NCI-H82 (cell line): ENCODE measurements at regions not wholly inside any gene's neighbourhood (a gene's known extent, or its start where the extent isn't known, plus 50 kb on each side); places are given as distances from the start of the nearest gene placed in this dataset.
"Not testable (repeated sequence)": the region's sequence is repeated elsewhere in the genome, so short reads cannot be mapped to it uniquely, and the experiment has no call there.

Experiments
- DNase-seq: peaks from one replicate; lab custom pipeline; 2025; lab: John Stamatoyannopoulos, UW

DNA sequence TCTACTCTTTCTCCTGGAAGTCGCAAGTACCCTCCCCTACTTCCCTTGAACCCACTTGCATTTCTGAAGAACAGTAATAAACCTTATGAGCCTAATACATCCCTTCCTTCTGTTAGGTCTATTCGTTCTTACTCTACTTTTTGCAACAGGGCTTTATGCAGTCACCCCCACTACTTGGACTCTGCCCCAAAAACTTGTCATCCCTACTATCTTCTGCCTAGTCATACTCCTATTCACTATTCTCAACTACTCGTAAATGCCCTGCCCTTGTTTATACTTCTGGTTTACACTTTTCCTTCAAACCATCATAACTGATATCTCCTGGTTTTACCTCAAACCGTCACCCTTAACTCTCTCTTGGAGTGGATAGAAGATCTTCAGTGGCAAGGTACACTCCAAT is 55.2 kb upstream of the SLIT2 start:
- DNase-seq: no peak

- no peak for DNase-seq
These were observed 56.4 kb upstream of the SLIT2 start for GRCh38 chr4:20195071-20195885.

DNA sequence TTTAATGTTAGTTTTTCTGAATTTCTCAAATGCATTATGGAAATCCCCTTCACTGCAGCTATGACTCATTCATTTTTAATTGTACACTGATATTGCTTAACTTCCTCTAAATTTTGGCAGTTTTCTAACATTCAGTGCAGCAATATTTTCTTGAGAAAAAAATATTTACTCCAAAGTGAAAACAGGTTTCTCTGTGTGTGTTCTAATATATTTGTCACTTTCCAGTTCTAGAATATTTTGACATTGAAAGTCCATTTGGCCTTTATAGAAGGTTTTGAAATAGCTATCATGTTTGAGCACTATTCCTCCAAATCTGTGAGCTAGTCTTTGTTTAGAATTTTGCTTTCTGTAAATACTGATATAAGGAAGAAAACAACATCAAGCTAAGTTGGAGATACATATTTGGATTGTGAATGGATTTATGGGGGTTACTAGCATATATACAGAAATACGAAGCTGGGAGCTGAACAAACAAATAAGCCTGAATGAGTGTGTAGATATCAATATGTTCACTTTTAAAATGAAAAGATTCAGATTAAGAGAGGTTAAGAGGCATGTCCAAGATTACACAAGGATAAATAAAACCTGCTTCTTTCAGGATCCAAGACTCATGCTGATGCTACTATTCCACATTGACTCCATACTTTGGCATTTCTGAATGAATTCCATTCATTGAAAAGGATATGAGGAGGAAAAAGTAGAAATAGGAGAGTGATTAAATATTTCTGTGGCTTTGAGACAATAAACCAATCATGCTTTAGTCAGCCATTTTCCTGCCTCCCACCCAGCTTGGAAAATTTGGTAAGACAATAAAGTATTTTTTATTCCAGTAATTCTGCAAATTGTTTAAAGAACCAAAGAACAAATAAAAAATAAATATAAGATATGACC is 57.3 kb upstream of the SLIT2 start:
- no peak for DNase-seq

GRCh38 chr4:20193141-20193936 is 58.4 kb upstream of the SLIT2 start:
- no peak for DNase-seq

- DNase-seq: no peak
These were observed 59.0 kb upstream of the SLIT2 start for GRCh38 chr4:20192736-20193135.

GRCh38 chr4:20185103-20185502 is 66.6 kb upstream of the SLIT2 start:
- no peak for DNase-seq

GRCh38 chr4:20183131-20183530 is 68.6 kb upstream of the SLIT2 start:
- DNase-seq: not testable (repeated sequence)

DNA sequence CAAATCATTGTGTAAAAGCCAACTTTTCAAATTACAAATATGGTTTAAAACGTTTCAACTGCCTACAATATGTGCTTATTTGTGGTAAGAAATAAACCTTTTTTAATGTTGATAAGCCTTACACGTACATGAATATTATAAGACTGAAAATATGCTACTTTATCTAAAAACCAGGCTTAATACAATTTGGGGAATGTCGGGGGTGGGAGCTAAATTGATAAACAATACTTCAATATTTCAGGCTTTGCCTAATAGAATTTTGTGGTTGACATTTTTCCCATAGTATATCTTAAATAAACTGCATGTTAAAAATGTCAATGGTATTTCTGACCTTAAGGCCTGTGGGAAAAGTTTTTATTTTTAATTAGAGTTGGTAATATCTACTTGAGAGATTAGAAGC is 69.8 kb upstream of the SLIT2 start:
- DNase-seq: no peak

DNA sequence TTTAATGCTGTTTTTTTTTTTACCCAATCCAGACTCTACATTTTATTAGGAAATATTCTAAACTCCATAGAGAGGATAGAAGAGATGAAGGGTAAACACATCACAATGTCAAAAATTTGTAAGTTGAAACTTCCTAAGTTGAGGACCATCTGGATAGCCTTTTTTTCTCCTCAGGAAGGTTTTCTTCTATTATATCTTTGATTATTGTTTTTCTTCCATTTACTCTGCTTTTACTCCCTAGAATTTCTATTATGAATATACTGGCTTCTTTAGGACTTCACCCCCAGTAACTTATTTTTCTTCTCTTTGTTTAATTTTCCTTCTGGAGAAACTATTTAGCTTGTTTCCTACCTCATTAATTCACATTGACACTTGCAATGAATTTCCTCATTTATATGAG is 71.2 kb upstream of the SLIT2 start:
- DNase-seq: no peak

DNA sequence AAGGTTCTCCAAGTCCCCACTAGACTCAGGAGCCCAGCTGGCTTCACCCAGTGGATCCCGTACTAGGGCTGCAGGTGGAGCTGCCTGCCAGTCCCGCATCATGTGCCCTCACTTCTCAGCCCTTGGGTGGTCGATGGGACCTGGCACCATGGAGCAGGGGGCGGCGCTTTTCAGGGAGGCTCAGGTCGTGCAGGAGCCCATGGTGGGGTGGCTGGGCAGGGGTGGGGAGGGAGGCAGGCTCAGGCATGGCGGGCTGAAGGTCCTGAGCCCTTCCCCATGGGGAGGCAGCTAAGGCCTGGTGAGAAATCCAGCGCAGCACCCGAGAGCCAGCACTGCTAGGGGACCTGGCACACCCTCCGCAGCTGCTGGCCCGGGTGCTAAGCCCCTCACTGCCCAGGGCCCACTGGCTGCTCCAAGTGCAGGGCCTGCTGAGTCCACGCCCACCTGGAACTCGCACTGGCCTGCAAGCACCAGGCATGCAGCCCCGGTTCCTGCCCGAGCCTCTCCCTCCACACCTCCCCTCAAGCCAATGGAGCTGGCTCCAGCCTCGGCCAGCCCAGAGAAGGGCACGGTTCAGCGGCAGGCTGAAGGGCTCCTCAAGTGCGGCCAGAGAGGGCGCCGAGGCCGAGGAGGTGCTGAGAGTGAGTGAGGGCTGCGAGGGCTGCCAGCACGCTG is 72.7 kb upstream of the SLIT2 start:
- DNase-seq: no peak

DNA sequence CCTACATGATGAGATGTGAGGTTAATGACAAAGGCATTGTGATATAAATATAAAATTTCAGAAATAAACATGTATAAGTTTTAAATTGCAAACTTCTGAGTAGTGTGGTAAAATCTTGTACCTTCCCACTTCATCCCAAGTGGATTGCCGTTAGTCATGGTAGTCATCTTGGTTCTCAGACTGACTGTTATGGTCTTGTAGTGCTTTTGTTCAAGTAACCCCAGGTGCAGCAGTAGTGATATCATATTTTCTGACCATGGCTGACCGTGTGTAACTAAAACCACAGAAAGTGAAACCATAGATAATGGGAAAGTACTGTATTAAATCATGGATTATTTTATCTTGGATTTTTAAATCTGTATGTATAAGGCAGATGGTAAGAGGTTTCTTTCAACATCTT is 74.8 kb upstream of the SLIT2 start:
- DNase-seq: no peak

DNA sequence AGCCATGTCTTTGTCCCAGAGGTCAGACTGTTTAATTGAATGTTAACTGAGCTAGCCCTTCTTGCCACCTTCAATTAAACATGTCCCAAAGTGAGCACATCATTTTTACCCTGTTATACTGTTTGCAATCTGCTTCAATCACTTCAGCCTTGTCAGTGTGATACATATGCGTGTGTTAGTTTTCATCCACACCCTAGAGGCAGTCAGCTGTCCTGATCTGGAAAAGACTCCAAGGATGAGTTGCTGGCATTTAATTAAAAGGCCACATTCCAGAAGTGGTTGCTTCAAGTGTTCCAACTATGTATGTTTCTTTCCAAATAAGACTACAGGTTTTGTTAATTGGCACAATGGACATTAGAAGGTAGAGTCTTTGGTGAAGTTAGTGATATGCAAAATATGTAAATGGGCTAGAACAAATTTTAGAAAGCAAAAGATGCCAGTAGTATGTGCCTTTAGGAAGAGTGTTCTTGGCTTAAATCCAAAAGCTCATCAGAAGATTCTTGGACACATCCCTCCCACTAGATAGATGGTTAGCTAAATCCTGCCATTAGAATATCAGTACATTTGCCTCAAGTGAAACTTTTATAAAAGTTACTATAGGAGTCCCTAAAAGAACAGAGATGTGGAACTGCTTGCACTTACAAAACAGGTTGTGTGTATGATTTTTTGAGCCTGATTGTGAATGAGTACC is 79.5 kb upstream of the SLIT2 start:
- peak; percentile 9 for DNase-seq

- peak; percentile 24 for DNase-seq
These were observed 85.2 kb upstream of the SLIT2 start for GRCh38 chr4:20166544-20166943.

DNA sequence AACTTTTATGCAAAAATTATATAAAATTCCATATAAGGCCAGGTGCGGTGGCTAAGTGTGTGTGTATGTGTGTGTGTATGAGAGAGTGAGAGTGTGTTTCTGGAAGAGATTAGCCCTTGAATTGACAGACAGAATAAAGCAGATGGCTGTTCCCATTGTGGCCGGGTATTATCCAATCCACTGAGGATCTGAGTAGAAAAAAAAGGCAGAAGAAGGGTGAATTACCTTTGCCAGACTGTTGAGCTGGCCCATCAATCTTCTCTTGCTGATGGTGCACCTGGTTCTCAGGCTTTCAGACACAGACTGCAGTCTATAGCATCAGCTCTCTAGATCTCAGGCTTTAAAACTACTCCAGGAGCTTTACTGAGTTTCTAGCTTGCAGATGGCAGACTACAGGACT is 92.2 kb upstream of the SLIT2 start:
- peak; percentile 98 for DNase-seq

DNA sequence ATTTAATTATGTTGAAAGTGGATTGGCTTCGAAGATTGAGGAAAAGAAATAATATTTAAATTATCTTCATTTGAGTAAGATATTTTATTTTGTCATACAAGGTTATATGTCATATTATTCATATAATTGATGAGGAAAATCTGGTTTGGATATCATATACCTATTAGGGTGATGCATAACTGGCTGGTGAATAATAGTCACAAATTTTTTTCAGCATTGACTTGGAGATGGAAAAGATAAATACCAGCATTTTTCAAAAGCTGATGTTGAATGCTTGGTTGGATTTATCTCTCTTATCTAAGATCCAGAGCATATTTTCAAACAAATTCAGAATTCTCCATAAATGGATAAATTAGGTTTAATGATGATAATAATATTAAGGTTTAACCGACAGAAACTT is 93.5 kb upstream of the SLIT2 start:
- no peak for DNase-seq

GRCh38 chr4:20151436-20151835 is 100.3 kb upstream of the SLIT2 start:
- DNase-seq: no peak

GRCh38 chr4:20149143-20149542 is 102.6 kb upstream of the SLIT2 start:
- DNase-seq: not testable (repeated sequence)

GRCh38 chr4:20137176-20137575 is 114.5 kb upstream of the SLIT2 start:
- DNase-seq: peak; percentile 9

GRCh38 chr4:20127626-20128025 is 124.1 kb upstream of the SLIT2 start:
- DNase-seq: no peak

GRCh38 chr4:20126906-20127305 is 124.8 kb upstream of the SLIT2 start:
- no peak for DNase-seq
